Upper lobe of left lung (tissue), 6 donors: ENCODE measurements at regions not wholly inside any gene's neighbourhood (a gene's known extent, or its start where the extent isn't known, plus 50 kb on each side); places are given as distances from the start of the nearest gene placed in this dataset.

Experiments
- ATAC-seq, 2 donors: fragments of 200-7000 bp; cut with Tn5 transposase; one replicate each; pipeline ENCODE4 v1.9.1; 2022; ENCODE audit warnings: mild to moderate bottlenecking in 2 of 2, moderate library complexity in 2 of 2; ENCODE audit not compliant: low FRiP score in 2 of 2
- DNase-seq, 2 donors: peaks; one replicate each; pipeline ENCODE4 v3.0.0-alpha.2; 2019 to 2020
- H3K27ac ChIP-seq, 4 donors: fragments of 200-600 bp; sonication (generic); one replicate each; pipeline ENCODE4 v1.5.1; 2016 to 2019
- H3K27me3 ChIP-seq, 4 donors: fragments of 200-600 bp; sonication (generic); one replicate each; pipeline ENCODE4 v1.5.1; 2017 to 2019
- H3K36me3 ChIP-seq, 4 donors: fragments of 200-600 bp; sonication (generic); one replicate each; pipeline ENCODE4 v1.5.1; 2016 to 2019
- H3K4me1 ChIP-seq, 4 donors: fragments of 200-600 bp; sonication (generic); one replicate each; pipeline ENCODE4 v1.5.1; 2018 to 2019
- H3K4me3 ChIP-seq, 4 donors: fragments of 200-600 bp; sonication (generic); one replicate each; pipeline ENCODE4 v1.5.1; 2017 to 2019; ENCODE audit warnings: mild to moderate bottlenecking in 2 of 4, moderate library complexity in 1 of 4
- H3K9me3 ChIP-seq, 4 donors: fragments of 200-600 bp; sonication (generic); one replicate each; pipeline ENCODE4 v1.5.1; 2018 to 2019
- EP300 ChIP-seq, 4 donors: sonication (generic); formaldehyde crosslinking; IDR thresholded peaks; one replicate each; pipeline ENCODE4 v1.5.1; 2017; ENCODE audit warnings: antibody characterized with exemption in 4 of 4, control low read depth in 2 of 4
- POLR2A ChIP-seq, 4 donors: fragments of 450-650 bp; IDR thresholded peaks; one replicate each; pipeline ENCODE4 v1.5.1; 2016 to 2017; ENCODE audit warnings: antibody characterized with exemption in 4 of 4, mild to moderate bottlenecking in 2 of 4
- POLR2AphosphoS5 ChIP-seq, 2 donors: sonication (generic); formaldehyde crosslinking; IDR thresholded peaks; one replicate each; pipeline ENCODE4 v1.5.1; 2017; ENCODE audit warnings: antibody characterized with exemption in 2 of 2
- WGBS, 2 donors: methylation state at CpG; one replicate each; pipeline ENCODE4 v1.1.5; 2017 to 2018; 5-methylcytosine and 5-hydroxymethylcytosine counted together
- TF ChIP-seq, protein P1 (sequence below), 6 experiments: fragments of 450-650 bp in 4 of 6; fragments of 200-600 bp in 2 of 6; sonication (generic) in 2 of 6; IDR thresholded peaks; one replicate each; pipeline ENCODE4 v1.5.1; 2016 to 2019; ENCODE audit warnings: antibody characterized with exemption in 6 of 6
- donor health status: DM: no; HTN: no; CAD: no; lungs with moderate emphysema.
- donor health status: DM: no; HTN: yes; CAD: no; lungs with severe emphysema.

GRCh38 chr13:88223958-88224357 lies 552.8 kb downstream of the SLITRK5 start:
- no peak overlapping the region for H3K4me3 ChIP-seq
- no peaks in the 10 kb centered on the region for H3K4me1 ChIP-seq
- WGBS, 2 donors: 95% methylated on average over 7 of the region's 7 CpGs
- no peaks in the 10 kb centered on the region for H3K9me3 ChIP-seq
- ATAC-seq (no peak), DNase-seq (no peak)
- TF ChIP-seq POLR2A (IDR thresholded peaks at IDR 0.05) (no peak), POLR2AphosphoS5 (IDR thresholded peaks at IDR 0.05) (no peak), EP300 (IDR thresholded peaks at IDR 0.05) (no peak)
- TF ChIP-seq, protein P1, sequence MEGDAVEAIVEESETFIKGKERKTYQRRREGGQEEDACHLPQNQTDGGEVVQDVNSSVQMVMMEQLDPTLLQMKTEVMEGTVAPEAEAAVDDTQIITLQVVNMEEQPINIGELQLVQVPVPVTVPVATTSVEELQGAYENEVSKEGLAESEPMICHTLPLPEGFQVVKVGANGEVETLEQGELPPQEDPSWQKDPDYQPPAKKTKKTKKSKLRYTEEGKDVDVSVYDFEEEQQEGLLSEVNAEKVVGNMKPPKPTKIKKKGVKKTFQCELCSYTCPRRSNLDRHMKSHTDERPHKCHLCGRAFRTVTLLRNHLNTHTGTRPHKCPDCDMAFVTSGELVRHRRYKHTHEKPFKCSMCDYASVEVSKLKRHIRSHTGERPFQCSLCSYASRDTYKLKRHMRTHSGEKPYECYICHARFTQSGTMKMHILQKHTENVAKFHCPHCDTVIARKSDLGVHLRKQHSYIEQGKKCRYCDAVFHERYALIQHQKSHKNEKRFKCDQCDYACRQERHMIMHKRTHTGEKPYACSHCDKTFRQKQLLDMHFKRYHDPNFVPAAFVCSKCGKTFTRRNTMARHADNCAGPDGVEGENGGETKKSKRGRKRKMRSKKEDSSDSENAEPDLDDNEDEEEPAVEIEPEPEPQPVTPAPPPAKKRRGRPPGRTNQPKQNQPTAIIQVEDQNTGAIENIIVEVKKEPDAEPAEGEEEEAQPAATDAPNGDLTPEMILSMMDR (IDR thresholded peaks at IDR 0.05): no peak
- H3K27ac ChIP-seq: no peak overlapping the region
- no peaks in the 10 kb centered on the region for H3K36me3 ChIP-seq
- H3K27me3 ChIP-seq: no peaks in the 10 kb centered on the region

DNA sequence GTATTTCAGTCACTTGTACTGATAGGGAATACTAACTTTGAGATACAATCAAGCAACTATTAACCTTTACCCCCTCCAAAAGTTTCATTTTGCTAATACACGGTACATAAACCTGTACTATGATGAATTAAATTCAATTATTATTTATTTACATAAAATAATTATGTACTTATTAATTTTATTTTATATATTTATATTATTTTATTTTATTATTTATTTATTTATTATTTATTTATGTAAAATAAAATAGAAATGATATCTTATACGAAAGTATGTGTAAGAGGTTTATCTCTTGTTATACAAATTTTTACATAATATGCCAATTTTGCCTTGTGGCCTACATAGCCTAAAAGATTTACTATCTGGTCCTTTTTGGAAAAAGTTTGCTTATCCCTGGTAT lies 564.3 kb downstream of the SLITRK5 start:
- Histone ChIP-seq H3K4me1 (no peaks in the 10 kb centered on the region), H3K36me3 (no peaks in the 10 kb centered on the region), H3K27me3 (no peaks in the 10 kb centered on the region), H3K27ac (no peak overlapping the region), H3K4me3 (no peak overlapping the region), H3K9me3 (no peaks in the 10 kb centered on the region)
- WGBS, 2 donors: 87 to 92% methylated on average over 2 of the region's 2 CpGs
- no peak for ATAC-seq
- TF ChIP-seq POLR2A (IDR thresholded peaks at IDR 0.05) (no peak), EP300 (IDR thresholded peaks at IDR 0.05) (no peak), POLR2AphosphoS5 (IDR thresholded peaks at IDR 0.05) (no peak)
- TF ChIP-seq, protein P1 (IDR thresholded peaks at IDR 0.05): no peak
- no peak for DNase-seq

GRCh38 chr13:88246239-88246638 lies 575.1 kb downstream of the SLITRK5 start:
- Histone ChIP-seq H3K4me1 (no peaks in the 10 kb centered on the region), H3K36me3 (no peaks in the 10 kb centered on the region), H3K4me3 (no peak overlapping the region), H3K27ac (no peak overlapping the region), H3K9me3 (no peaks in the 10 kb centered on the region), H3K27me3 (no peaks in the 10 kb centered on the region)
- no peak for DNase-seq
- TF ChIP-seq POLR2AphosphoS5 (IDR thresholded peaks at IDR 0.05): no peak
- TF ChIP-seq, protein P1 (IDR thresholded peaks at IDR 0.05): no peak
- TF ChIP-seq EP300 (IDR thresholded peaks at IDR 0.05): no peak
- no peak for TF ChIP-seq POLR2A (IDR thresholded peaks at IDR 0.05)
- no peak for ATAC-seq

- no peak for ATAC-seq
- DNase-seq: no peak
- Histone ChIP-seq H3K4me3 (no peak overlapping the region), H3K27me3 (no peaks in the 10 kb centered on the region), H3K9me3 (no peaks in the 10 kb centered on the region), H3K36me3 (no peaks in the 10 kb centered on the region), H3K27ac (no peak overlapping the region), H3K4me1 (no peaks in the 10 kb centered on the region)
- no peak for TF ChIP-seq EP300 (IDR thresholded peaks at IDR 0.05)
- TF ChIP-seq, protein P1 (IDR thresholded peaks at IDR 0.05): no peak
- 77 to 83% methylated on average over 4 of the region's 4 CpGs for WGBS, 2 donors
Measured at GRCh38 chr13:88248393-88248792, 577.2 kb downstream of the SLITRK5 start.

- no peaks in the 10 kb centered on the region for H3K9me3 ChIP-seq
- no peaks in the 10 kb centered on the region for H3K27me3 ChIP-seq
- TF ChIP-seq POLR2AphosphoS5 (IDR thresholded peaks at IDR 0.05) (no peak), EP300 (IDR thresholded peaks at IDR 0.05) (no peak), POLR2A (IDR thresholded peaks at IDR 0.05) (no peak)
- TF ChIP-seq, protein P1 (IDR thresholded peaks at IDR 0.05): no peak
- no peak for DNase-seq
- no peak overlapping the region for H3K4me3 ChIP-seq
- H3K27ac ChIP-seq: no peak overlapping the region
- ATAC-seq: no peak
- no peaks in the 10 kb centered on the region for H3K36me3 ChIP-seq
- H3K4me1 ChIP-seq: no peaks in the 10 kb centered on the region
- 68 to 80% methylated on average over 3 of the region's 3 CpGs for WGBS, 2 donors
Measured at GRCh38 chr13:88257706-88258105, 586.5 kb downstream of the SLITRK5 start.
